GM21447 (cell line): ENCODE measurements at regions not wholly inside any gene's neighbourhood (a gene's known extent, or its start where the extent isn't known, plus 50 kb on each side); places are given as distances from the start of the nearest gene placed in this dataset.
A peak's percentile ranks its signal among the peaks of the same experiment; 100 is the strongest.

Experiments used
- ATAC-seq: cut with Tn5 transposase; IDR thresholded peaks from one replicate; pipeline ENCODE4 v1.9.1; 2021; ENCODE audit not compliant: unreplicated experiment

- no peak for ATAC-seq
These were observed 200.2 kb downstream of the PLK2 start for GRCh38 chr5:58259685-58260152.

GRCh38 chr5:58258984-58259684, 200.8 kb downstream of the PLK2 start:
- ATAC-seq, result no peak

- no peak for ATAC-seq
These were observed 203.9 kb downstream of the PLK2 start for GRCh38 chr5:58255970-58256369.

GRCh38 chr5:58255386-58255785, 204.5 kb downstream of the PLK2 start:
- ATAC-seq, result no peak

GRCh38 chr5:58248221-58248620, 211.7 kb downstream of the PLK2 start:
- ATAC-seq, result no peak

- ATAC-seq, result no peak
These were observed 213.4 kb downstream of the PLK2 start for GRCh38 chr5:58246461-58246944.

GRCh38 chr5:58245476-58245840, 214.4 kb downstream of the PLK2 start:
- no peak for ATAC-seq

GRCh38 chr5:58244819-58245475, 214.9 kb downstream of the PLK2 start:
- ATAC-seq, result no peak

GRCh38 chr5:58241389-58241788, 218.5 kb downstream of the PLK2 start:
- ATAC-seq, result no peak

GRCh38 chr5:58240322-58240721, 219.6 kb downstream of the PLK2 start:
- no peak for ATAC-seq

GRCh38 chr5:58239731-58240130, 220.2 kb downstream of the PLK2 start:
- no peak for ATAC-seq

- no peak for ATAC-seq
These were observed 220.8 kb downstream of the PLK2 start for GRCh38 chr5:58239045-58239444.

- no peak for ATAC-seq
These were observed 223.4 kb downstream of the PLK2 start for GRCh38 chr5:58236498-58236897.

GRCh38 chr5:58235299-58235698, 224.6 kb downstream of the PLK2 start:
- ATAC-seq, result no peak

- no peak for ATAC-seq
These were observed 227.8 kb downstream of the PLK2 start for GRCh38 chr5:58232130-58232529.

GRCh38 chr5:58231041-58231440, 228.8 kb downstream of the PLK2 start:
- no peak for ATAC-seq

- no peak for ATAC-seq
These were observed 231.0 kb downstream of the PLK2 start for GRCh38 chr5:58228896-58229295.

- ATAC-seq, result no peak
These were observed 232.0 kb downstream of the PLK2 start for GRCh38 chr5:58227858-58228257.

- peak; percentile 45 for ATAC-seq
These were observed 235.2 kb downstream of the PLK2 start for GRCh38 chr5:58224661-58225060.

- ATAC-seq, result no peak
These were observed 235.7 kb downstream of the PLK2 start for GRCh38 chr5:58224221-58224620.

- no peak for ATAC-seq
These were observed 244.5 kb downstream of the PLK2 start for GRCh38 chr5:58215364-58215763.

GRCh38 chr5:58211441-58211840, 248.4 kb downstream of the PLK2 start:
- ATAC-seq, result no peak

- no peak for ATAC-seq
These were observed 251.2 kb downstream of the PLK2 start for GRCh38 chr5:58208674-58209073.
